Adrenal gland (tissue), 5 donors: ENCODE measurements at regions not wholly inside any gene's neighbourhood (a gene's known extent, or its start where the extent isn't known, plus 50 kb on each side); places are given as distances from the start of the nearest gene placed in this dataset.

Experiments
- POLR2A ChIP-seq, 2 donors: fragments of 450-650 bp; IDR thresholded peaks; one replicate each; pipeline ENCODE4 v1.6.1; 2017; ENCODE audit warnings: antibody characterized with exemption in 2 of 2, mild to moderate bottlenecking in 2 of 2, moderate library complexity in 1 of 2
- TF ChIP-seq, protein P1 (sequence below), 6 experiments: fragments of 450-650 bp in 4 of 6; fragments of 200-600 bp in 2 of 6; sonication (generic) in 1 of 6; IDR thresholded peaks; 1 replicate in 5 of 6; 2 replicates in 1 of 6; pipeline versions ENCODE4 v1.5.1 to v1.8.0; 2016 to 2021; ENCODE audit warnings: antibody characterized with exemption in 6 of 6, mild to moderate bottlenecking in 2 of 6, moderate library complexity in 1 of 6
- donor health status: DM: no; HTN: no; CAD: no.

DNA sequence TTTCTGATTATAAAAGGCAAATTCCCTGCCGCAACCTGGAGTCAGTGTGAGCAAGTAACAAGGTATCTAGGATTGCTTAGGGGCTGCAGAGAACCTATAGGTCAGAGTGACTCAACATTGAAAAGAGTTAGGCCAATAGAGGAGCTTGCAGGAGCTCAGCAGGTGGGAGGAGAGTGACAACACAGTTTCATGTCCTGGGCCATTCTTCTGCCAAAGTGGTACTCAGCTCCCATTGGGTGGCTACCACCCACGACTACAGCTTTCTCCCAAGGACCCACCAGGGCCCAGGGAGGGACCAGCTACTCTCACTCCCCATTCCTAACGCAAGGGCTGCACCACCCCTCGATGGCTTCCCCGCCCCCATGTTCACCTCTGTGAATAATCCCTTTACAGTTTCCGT is 86.7 kb upstream of the SPATA31C2 start:
- TF ChIP-seq, protein P1, sequence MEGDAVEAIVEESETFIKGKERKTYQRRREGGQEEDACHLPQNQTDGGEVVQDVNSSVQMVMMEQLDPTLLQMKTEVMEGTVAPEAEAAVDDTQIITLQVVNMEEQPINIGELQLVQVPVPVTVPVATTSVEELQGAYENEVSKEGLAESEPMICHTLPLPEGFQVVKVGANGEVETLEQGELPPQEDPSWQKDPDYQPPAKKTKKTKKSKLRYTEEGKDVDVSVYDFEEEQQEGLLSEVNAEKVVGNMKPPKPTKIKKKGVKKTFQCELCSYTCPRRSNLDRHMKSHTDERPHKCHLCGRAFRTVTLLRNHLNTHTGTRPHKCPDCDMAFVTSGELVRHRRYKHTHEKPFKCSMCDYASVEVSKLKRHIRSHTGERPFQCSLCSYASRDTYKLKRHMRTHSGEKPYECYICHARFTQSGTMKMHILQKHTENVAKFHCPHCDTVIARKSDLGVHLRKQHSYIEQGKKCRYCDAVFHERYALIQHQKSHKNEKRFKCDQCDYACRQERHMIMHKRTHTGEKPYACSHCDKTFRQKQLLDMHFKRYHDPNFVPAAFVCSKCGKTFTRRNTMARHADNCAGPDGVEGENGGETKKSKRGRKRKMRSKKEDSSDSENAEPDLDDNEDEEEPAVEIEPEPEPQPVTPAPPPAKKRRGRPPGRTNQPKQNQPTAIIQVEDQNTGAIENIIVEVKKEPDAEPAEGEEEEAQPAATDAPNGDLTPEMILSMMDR (IDR thresholded peaks at IDR 0.05): no peak
- TF ChIP-seq POLR2A (IDR thresholded peaks at IDR 0.05): no peak
